Tibial nerve (tissue), 4 donors: ENCODE measurements at regions not wholly inside any gene's neighbourhood (a gene's known extent, or its start where the extent isn't known, plus 50 kb on each side); places are given as distances from the start of the nearest gene placed in this dataset.

Experiments used
- CTCF ChIP-seq, 5 experiments: fragments of 200-600 bp in 3 of 5; fragments of 450-650 bp in 2 of 5; sonication (generic) in 3 of 5; IDR thresholded peaks; one replicate each; pipeline ENCODE4 v1.5.1; 2016 to 2019; ENCODE audit warnings: antibody characterized with exemption in 5 of 5, mild to moderate bottlenecking in 3 of 5, moderate library complexity in 2 of 5
- EP300 ChIP-seq, 2 donors: sonication (generic); formaldehyde crosslinking; IDR thresholded peaks; one replicate each; pipeline ENCODE4 v1.6.1; 2017; ENCODE audit warnings: antibody characterized with exemption in 2 of 2, mild to moderate bottlenecking in 1 of 2
- POLR2A ChIP-seq, 2 donors: fragments of 450-650 bp; IDR thresholded peaks; one replicate each; pipeline ENCODE4 v1.6.1; 2017; ENCODE audit warnings: antibody characterized with exemption in 2 of 2, mild to moderate bottlenecking in 2 of 2, moderate library complexity in 2 of 2

DNA sequence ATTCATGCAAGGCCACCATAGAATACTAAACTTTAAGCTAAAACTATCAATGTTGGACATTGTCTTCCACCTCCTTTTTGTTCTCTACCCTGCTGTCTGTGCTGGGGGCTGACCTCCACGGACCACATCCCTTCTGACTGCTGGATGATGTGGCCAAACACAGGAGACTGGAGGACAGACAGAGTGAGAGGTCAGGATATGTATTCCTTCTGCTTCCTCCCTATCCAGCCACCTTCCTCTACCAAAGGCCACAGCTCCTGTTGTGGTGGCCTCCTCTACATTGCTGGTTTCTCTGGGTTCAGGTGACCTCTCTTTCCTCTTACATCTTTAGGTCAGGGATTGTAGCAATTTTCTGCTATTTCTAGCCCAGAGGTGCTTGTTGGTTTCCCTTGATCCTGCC, 148.1 kb downstream of the ACTBL2 start:
- TF ChIP-seq EP300 (IDR thresholded peaks at IDR 0.05), result no peak
- no peak for TF ChIP-seq POLR2A (IDR thresholded peaks at IDR 0.05)
- no peak for TF ChIP-seq CTCF (IDR thresholded peaks at IDR 0.05)
